Esophagus muscularis mucosa (tissue), 4 donors: ENCODE measurements at regions not wholly inside any gene's neighbourhood (a gene's known extent, or its start where the extent isn't known, plus 50 kb on each side); places are given as distances from the start of the nearest gene placed in this dataset.

ENCODE experiments used
- DNase-seq: peaks from one replicate; pipeline ENCODE4 v3.0.0-alpha.2; 2017; ENCODE audit errors: extremely low spot score
- H3K27ac ChIP-seq, 4 donors: fragments of 200-600 bp; sonication (generic); replicated peaks in 1 of 4; 1 replicate in 3 of 4; 2 replicates in 1 of 4; pipeline ENCODE4 v1.5.1; 2016 to 2019; ENCODE audit warnings: mild to moderate bottlenecking in 1 of 4
- H3K27me3 ChIP-seq, 4 donors: fragments of 200-600 bp; sonication (generic); one replicate each; pipeline versions ENCODE4 v1.5.1 to v1.6.0; 2016 to 2019
- H3K36me3 ChIP-seq, 4 donors: fragments of 200-600 bp; sonication (generic); one replicate each; pipeline ENCODE4 v1.5.1; 2016 to 2019
- H3K4me1 ChIP-seq, 4 donors: fragments of 200-600 bp; sonication (generic); one replicate each; pipeline ENCODE4 v1.5.1; 2016 to 2019
- H3K4me3 ChIP-seq, 4 donors: fragments of 200-600 bp; sonication (generic); 1 replicate in 2 of 4; 2 replicates in 2 of 4; pipeline ENCODE4 v1.5.1; 2016 to 2019; ENCODE audit warnings: mild to moderate bottlenecking in 4 of 4, moderate library complexity in 1 of 4
- H3K9me3 ChIP-seq, 4 donors: fragments of 200-600 bp; sonication (generic); 1 replicate in 3 of 4; 2 replicates in 1 of 4; pipeline ENCODE4 v1.5.1; 2016 to 2019
- EP300 ChIP-seq: sonication (generic); formaldehyde crosslinking; IDR thresholded peaks from one replicate; pipeline ENCODE4 v1.6.1; 2017; ENCODE audit warnings: antibody characterized with exemption
- POLR2A ChIP-seq: fragments of 450-650 bp; IDR thresholded peaks from one replicate; pipeline ENCODE4 v1.6.1; 2017; ENCODE audit warnings: antibody characterized with exemption, moderate library complexity, mild to moderate bottlenecking, low read depth
- POLR2AphosphoS5 ChIP-seq, 2 donors: sonication (generic); formaldehyde crosslinking; IDR thresholded peaks; one replicate each; pipeline ENCODE4 v1.6.1; 2017; ENCODE audit warnings: antibody characterized with exemption in 2 of 2
- WGBS: methylation state at CpG from one replicate; pipeline ENCODE4 v1.1.5; 2018; 5-methylcytosine and 5-hydroxymethylcytosine counted together
- intact Hi-C: fragments of 100-400 bp; cut with DNase I; formaldehyde crosslinking; loops from one replicate; pipeline ENCODE4 v1.15.1; 2023
- TF ChIP-seq, protein P1 (sequence below), 3 experiments: fragments of 200-600 bp in 2 of 3; fragments of 450-650 bp in 1 of 3; sonication (generic) in 2 of 3; IDR thresholded peaks; one replicate each; pipeline ENCODE4 v1.5.1; 2017 to 2019; ENCODE audit warnings: antibody characterized with exemption in 3 of 3, mild to moderate bottlenecking in 2 of 3, moderate library complexity in 1 of 3

- H3K36me3 ChIP-seq: no peaks in the 10 kb centered on the region
- no peak overlapping the region for H3K27ac ChIP-seq
- no peak for DNase-seq
- TF ChIP-seq, protein P1, sequence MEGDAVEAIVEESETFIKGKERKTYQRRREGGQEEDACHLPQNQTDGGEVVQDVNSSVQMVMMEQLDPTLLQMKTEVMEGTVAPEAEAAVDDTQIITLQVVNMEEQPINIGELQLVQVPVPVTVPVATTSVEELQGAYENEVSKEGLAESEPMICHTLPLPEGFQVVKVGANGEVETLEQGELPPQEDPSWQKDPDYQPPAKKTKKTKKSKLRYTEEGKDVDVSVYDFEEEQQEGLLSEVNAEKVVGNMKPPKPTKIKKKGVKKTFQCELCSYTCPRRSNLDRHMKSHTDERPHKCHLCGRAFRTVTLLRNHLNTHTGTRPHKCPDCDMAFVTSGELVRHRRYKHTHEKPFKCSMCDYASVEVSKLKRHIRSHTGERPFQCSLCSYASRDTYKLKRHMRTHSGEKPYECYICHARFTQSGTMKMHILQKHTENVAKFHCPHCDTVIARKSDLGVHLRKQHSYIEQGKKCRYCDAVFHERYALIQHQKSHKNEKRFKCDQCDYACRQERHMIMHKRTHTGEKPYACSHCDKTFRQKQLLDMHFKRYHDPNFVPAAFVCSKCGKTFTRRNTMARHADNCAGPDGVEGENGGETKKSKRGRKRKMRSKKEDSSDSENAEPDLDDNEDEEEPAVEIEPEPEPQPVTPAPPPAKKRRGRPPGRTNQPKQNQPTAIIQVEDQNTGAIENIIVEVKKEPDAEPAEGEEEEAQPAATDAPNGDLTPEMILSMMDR (IDR thresholded peaks at IDR 0.05): no peak
- no peak for TF ChIP-seq EP300
- TF ChIP-seq POLR2A: no peak
- TF ChIP-seq POLR2AphosphoS5 (IDR thresholded peaks at IDR 0.05): no peak
- intact Hi-C loops: no loop called here
- no peaks in the 10 kb centered on the region for H3K9me3 ChIP-seq
- H3K4me3 ChIP-seq: no peak overlapping the region
- H3K4me1 ChIP-seq: no peaks in the 10 kb centered on the region
- H3K27me3 ChIP-seq: peaks cover 0 to 20% (median 0%) of the 10 kb centered on the region in 4 donors
- 100% methylated on average over 1 of the region's 1 CpG for WGBS
Measured at GRCh38 chr6:26264547-26264946, 100.5 kb upstream of the BTN3A2 start.

DNA sequence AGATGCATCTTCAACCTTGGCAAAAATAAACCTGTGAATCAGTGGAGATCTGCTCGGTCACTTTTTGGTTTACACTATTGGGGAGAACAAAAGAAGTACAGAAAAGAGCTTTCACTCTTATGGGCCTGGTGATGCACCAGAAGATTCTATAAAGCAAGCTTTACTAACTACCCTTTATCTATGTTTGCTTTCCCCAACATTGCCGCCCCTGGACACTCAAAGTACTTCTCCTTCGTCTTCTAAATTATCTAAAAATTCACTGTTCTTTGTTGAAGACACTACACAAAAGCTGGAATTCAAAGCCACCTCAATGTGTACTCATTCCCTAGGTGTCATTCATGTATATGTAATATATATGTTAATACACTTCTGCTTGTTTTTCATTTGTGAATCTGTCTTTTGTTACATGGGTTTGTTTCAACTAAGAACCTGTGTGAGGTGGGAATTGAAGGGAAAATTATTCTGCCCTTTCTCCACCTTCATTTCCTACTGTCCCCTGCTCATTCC is 97.9 kb upstream of the BTN3A2 start:
- Histone ChIP-seq H3K36me3 (no peaks in the 10 kb centered on the region), H3K9me3 (no peaks in the 10 kb centered on the region), H3K4me3 (no peak overlapping the region), H3K27ac (no peak overlapping the region), H3K27me3 (peaks cover 0 to 34% (median 14%) of the 10 kb centered on the region in 4 donors), H3K4me1 (peaks cover 8 to 15% (median 12%) of the 10 kb centered on the region in 4 donors)
- intact Hi-C loops: no loop called here
- 96% methylated on average over 3 of the region's 3 CpGs for WGBS
- no peak for DNase-seq
- TF ChIP-seq POLR2AphosphoS5 (IDR thresholded peaks at IDR 0.05) (no peak), POLR2A (no peak), EP300 (no peak)
- TF ChIP-seq, protein P1 (IDR thresholded peaks at IDR 0.05): no peak

DNA sequence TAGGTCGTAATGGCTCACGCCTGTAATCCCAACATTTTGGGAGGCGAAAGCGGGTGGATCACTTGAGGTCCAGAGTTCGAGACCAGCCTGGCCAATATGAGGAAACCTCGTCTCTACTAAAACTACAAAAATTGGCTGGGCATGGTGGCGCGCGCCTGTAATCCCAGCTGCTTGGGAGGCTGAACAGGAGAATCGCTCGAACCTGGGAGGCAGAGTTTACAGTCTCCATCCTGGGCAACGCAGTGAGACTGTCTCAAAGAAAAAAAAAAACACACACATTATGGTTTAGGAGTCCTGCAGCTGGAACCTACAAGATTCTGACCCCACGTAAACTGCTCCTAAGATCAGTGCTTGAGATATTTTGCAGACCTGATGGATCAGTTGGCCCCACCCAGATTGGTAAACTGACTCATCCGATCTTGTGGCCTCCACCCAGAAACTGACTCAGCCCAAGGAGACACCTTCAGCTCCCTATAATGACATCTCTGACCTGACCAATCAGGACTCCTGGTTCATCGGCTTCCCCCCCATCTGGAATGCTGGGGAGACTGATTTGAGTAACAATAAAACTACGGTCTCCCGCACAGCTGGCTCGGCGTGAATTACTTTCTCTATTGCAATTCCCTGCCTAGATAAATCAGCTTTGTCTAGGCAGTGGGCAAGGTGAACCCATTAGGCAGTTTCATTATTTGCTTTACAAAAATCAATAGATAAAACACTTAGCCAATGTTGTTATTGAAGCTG is 96.2 kb upstream of the BTN3A2 start:
- peaks cover 0 to 51% (median 30%) of the 10 kb centered on the region in 4 donors for H3K27me3 ChIP-seq
- intact Hi-C loops: no loop called here
- no peak for DNase-seq

GRCh38 chr6:26269531-26270485 is 95.2 kb upstream of the BTN3A2 start:
- Histone ChIP-seq H3K4me3 (no peak overlapping the region), H3K27me3 (peaks cover 0 to 60% (median 30%) of the 10 kb centered on the region in 4 donors), H3K36me3 (no peaks in the 10 kb centered on the region), H3K9me3 (no peaks in the 10 kb centered on the region), H3K4me1 (peaks cover 16 to 32% (median 26%) of the 10 kb centered on the region in 4 donors), H3K27ac (no peak overlapping the region)
- WGBS: 35% methylated on average over 4 of the region's 4 CpGs
- no peak for TF ChIP-seq EP300
- TF ChIP-seq, protein P1 (IDR thresholded peaks at IDR 0.05): no peak
- TF ChIP-seq POLR2AphosphoS5 (IDR thresholded peaks at IDR 0.05): no peak
- no peak for TF ChIP-seq POLR2A
- DNase-seq: no peak
- intact Hi-C loops: loop anchor here (5.0 kb wide), 2 partner anchors 43 to 57 kb away; a partner anchor contains a TSS

More for the DNA sequence above, 96.2 kb upstream of the BTN3A2 start:
- TF ChIP-seq POLR2A: no peak
- TF ChIP-seq, protein P1 (IDR thresholded peaks at IDR 0.05): no peak
- TF ChIP-seq POLR2AphosphoS5 (IDR thresholded peaks at IDR 0.05): no peak
- TF ChIP-seq EP300: no peak
- Histone ChIP-seq H3K4me1 (peaks cover 16 to 27% (median 24%) of the 10 kb centered on the region in 4 donors), H3K4me3 (no peak overlapping the region), H3K36me3 (no peaks in the 10 kb centered on the region), H3K27ac (no peak overlapping the region), H3K9me3 (no peaks in the 10 kb centered on the region)
- WGBS: 87% methylated on average over 19 of the region's 19 CpGs
